GM21529 (cell line): ENCODE measurements at regions not wholly inside any gene's neighbourhood (a gene's known extent, or its start where the extent isn't known, plus 50 kb on each side); places are given as distances from the start of the nearest gene placed in this dataset.

Source experiments
- ATAC-seq: cut with Tn5 transposase; IDR thresholded peaks from one replicate; pipeline ENCODE4 v1.9.1; 2021; ENCODE audit not compliant: unreplicated experiment

DNA sequence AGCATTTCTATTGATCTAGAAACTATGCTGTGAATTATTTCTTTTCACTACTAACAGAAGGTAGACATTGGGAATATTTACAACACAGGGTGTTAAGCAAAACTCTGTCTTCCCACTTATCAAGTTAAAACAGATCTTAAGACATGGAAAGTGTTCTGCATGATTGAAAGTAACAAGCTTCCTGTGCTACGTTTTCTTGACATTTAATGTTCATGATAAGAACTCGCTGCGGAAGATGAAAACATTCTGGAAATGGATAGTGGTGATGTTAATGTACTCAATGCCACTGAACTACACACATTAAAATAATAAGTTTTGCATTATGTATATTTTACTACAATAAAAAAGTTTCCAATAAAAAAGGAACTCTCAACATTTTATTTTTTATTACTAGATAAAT is 74.4 kb upstream of the SCN7A start:
- no peak for ATAC-seq

DNA sequence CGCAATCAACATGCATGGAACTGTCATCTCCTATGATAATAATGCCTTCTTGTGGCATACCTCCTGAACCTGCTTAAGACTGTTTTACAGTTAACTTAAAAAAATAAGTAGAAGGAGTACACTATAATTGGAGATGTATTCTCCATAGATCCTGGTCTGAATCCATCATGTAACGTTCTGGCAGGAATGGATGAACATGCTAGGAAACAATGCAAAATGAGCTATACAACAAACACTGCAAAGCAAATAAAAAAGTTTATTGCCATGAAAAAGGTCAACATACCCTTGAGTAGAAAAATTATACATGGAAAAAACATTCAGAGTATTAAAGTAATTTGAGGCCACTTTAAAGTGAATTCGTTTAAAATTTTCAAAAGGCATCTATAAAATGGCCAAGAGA is 71.5 kb upstream of the SCN7A start:
- no peak for ATAC-seq

DNA sequence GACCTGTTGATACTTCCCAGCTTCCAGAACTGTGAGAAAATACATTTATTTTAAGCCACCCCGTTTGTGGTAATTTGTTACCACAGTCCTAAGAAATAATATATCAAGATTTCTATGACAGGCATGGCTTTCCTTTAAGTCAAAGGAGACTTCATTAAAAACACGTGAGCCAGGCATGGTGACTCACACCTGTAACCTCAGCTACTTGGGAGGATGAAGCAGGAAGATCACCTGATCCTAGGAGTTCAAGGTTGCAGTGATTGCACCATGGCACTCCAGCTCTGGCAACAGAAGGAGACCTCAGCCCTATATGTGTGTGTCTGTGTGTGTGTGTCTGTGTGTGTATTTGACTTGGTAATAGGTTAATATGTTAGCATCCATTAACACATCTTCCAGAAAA is 69.8 kb upstream of the SCN7A start:
- no peak for ATAC-seq

GRCh38 chr2:166560022-166560421 is 66.0 kb upstream of the SCN7A start:
- ATAC-seq: no peak

- no peak for ATAC-seq
Measured at GRCh38 chr2:166550923-166551322, 56.9 kb upstream of the SCN7A start.

GRCh38 chr2:166545473-166545872 is 51.4 kb upstream of the SCN7A start:
- no peak for ATAC-seq
